ENCODE measurements at regions not wholly inside any gene's neighbourhood (a gene's known extent, or its start where the extent isn't known, plus 50 kb on each side); places are given as distances from the start of the nearest gene placed in this dataset.

DNA sequence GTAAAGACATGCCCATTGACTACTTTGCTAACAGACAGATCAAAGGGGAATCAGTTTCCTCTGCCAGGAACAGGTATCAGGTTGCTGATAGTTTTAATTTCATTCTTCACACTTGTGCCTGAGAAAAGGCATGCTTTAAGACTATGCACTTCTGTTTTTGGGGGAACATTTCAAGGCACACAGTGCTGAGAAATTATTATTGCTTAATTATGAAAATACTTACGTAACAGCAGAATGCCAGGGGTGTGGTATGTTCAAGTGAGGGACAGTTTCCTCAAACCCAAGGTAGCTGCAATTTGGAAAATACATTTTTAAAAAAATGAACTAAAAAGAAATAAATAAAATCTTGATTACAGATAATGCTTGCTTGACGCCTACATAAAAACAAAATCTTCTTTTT lies 1746.1 kb upstream of the PIK3C3 start:
- TF ChIP-seq, protein P1, sequence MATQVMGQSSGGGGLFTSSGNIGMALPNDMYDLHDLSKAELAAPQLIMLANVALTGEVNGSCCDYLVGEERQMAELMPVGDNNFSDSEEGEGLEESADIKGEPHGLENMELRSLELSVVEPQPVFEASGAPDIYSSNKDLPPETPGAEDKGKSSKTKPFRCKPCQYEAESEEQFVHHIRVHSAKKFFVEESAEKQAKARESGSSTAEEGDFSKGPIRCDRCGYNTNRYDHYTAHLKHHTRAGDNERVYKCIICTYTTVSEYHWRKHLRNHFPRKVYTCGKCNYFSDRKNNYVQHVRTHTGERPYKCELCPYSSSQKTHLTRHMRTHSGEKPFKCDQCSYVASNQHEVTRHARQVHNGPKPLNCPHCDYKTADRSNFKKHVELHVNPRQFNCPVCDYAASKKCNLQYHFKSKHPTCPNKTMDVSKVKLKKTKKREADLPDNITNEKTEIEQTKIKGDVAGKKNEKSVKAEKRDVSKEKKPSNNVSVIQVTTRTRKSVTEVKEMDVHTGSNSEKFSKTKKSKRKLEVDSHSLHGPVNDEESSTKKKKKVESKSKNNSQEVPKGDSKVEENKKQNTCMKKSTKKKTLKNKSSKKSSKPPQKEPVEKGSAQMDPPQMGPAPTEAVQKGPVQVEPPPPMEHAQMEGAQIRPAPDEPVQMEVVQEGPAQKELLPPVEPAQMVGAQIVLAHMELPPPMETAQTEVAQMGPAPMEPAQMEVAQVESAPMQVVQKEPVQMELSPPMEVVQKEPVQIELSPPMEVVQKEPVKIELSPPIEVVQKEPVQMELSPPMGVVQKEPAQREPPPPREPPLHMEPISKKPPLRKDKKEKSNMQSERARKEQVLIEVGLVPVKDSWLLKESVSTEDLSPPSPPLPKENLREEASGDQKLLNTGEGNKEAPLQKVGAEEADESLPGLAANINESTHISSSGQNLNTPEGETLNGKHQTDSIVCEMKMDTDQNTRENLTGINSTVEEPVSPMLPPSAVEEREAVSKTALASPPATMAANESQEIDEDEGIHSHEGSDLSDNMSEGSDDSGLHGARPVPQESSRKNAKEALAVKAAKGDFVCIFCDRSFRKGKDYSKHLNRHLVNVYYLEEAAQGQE (IDR thresholded peaks at IDR 0.05; ENCODE audit: insufficient read depth in 1 of 2, low read depth in 2 of 2, low read length in 2 of 2), result no peak
- TF ChIP-seq SIN3A (IDR thresholded peaks at IDR 0.05; ENCODE audit: borderline replicate concordance, insufficient read depth, low read length), result no peak

Measured in PFSK-1 (cell line).